IPS-20b (cell line): ENCODE measurements at regions not wholly inside any gene's neighbourhood (a gene's known extent, or its start where the extent isn't known, plus 50 kb on each side); places are given as distances from the start of the nearest gene placed in this dataset.

Experiments
- H3K27ac ChIP-seq: one replicate; pipeline ENCODE4 v1.5.1; 2013; ENCODE audit warnings: low read length
- H3K27me3 ChIP-seq: 2 replicates; pipeline ENCODE4 v1.6.1; 2013; ENCODE audit warnings: mild to moderate bottlenecking, low read length, inconsistent platforms; ENCODE audit not compliant: insufficient read depth
- H3K36me3 ChIP-seq: 2 replicates; pipeline ENCODE4 v1.6.1; 2013; ENCODE audit warnings: low read depth, mild to moderate bottlenecking, inconsistent platforms, low read length, moderate library complexity; ENCODE audit not compliant: insufficient read depth
- H3K4me1 ChIP-seq: 2 replicates; pipeline ENCODE4 v1.6.1; 2013; ENCODE audit warnings: mild to moderate bottlenecking, control low read depth, inconsistent platforms, low read length, moderate library complexity; ENCODE audit not compliant: insufficient read depth
- H3K4me3 ChIP-seq: 2 replicates; pipeline ENCODE4 v1.5.1; 2013; ENCODE audit warnings: mild to moderate bottlenecking, low read length, inconsistent platforms
- H3K9ac ChIP-seq: 2 replicates; pipeline ENCODE4 v1.6.1; 2013; ENCODE audit warnings: low read depth, mild to moderate bottlenecking, inconsistent platforms, low read length, moderate library complexity
- H3K9me3 ChIP-seq: 2 replicates; pipeline ENCODE4 v1.6.1; 2013; ENCODE audit warnings: mild to moderate bottlenecking, low read depth, low read length, inconsistent platforms; ENCODE audit not compliant: insufficient read depth

DNA sequence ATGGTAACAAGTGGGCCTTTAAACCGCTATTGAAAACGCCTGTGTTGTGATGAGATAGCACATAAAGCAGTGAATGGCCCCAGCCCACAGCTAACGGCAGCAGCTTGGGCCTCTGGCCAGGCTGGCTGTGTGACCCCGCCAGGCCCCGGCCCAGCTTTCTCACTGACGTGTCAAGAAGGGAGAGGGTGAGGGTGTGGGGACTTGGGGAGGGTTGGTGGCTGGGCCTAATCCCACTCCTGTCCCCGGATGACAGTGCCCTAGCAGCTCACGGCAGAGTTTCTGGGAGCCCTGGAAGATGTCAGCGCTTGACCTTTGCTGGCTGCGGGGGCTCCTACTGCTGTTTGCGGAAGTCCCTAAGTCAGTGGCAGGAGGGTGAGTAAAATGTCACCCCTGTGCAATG lies 88.9 kb upstream of the SHH start:
- Histone ChIP-seq H3K9me3 (peaks cover 13% of the 10 kb centered on the region), H3K27ac (no peak overlapping the region), H3K27me3 (no peaks in the 10 kb centered on the region), H3K4me3 (no peak overlapping the region), H3K9ac (no peak overlapping the region), H3K36me3 (no peaks in the 10 kb centered on the region), H3K4me1 (no peaks in the 10 kb centered on the region)

DNA sequence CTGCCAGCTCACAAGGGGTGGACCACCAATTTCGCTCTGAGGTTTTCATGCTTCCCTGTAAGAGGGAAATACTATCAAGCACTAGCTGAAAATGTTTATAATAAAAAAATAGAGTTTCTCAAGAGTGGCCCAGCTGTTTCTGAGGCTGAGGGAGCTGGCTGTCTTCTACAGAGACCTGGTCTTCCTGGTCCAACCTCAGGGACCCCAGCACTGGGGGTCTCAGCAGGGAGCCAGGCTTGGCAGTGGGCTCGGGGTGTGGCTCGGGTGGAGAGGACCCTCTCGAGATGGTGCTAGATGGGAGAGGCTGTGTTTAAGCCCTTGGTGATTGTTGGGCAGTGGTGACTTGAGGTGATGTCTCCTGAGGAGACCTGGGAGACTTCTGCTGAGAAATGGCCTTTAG lies 87.3 kb upstream of the SHH start:
- Histone ChIP-seq H3K27ac (no peak overlapping the region), H3K9me3 (peaks cover 13% of the 10 kb centered on the region), H3K27me3 (no peaks in the 10 kb centered on the region), H3K9ac (no peak overlapping the region), H3K4me3 (no peak overlapping the region), H3K4me1 (no peaks in the 10 kb centered on the region), H3K36me3 (no peaks in the 10 kb centered on the region)

DNA sequence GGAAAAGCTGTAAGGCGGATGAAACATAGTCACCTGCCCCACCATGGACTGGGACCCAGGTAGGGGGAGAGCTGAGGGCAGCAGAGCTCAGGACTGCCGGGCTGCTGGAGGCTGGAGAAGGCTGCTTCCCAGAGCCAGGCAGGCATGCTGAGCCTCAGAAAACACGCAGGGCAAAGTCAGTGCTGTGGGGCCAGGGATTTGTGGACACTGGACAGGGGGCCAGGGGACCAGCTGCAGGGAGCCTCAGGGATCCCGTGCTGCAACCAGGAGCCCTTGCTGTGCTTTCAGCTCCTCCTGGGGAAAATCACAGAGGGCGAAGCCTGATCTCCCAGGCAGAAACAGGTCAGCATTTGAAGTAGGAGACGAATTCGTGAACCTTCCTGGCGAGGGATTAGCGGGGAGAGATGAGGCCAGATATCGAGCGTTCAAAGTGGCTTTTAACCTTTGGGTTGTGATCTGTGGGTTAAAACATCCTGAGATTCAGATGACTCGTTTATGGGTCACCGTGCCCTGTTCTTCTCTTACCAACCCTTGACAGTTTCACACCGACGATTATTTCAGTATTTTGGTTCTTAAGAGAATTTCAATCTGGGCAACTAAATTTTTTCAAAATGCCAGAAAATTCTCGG lies 85.6 kb upstream of the SHH start:
- H3K9me3 ChIP-seq = peaks cover 13% of the 10 kb centered on the region
- no peaks in the 10 kb centered on the region for H3K27me3 ChIP-seq
- no peaks in the 10 kb centered on the region for H3K36me3 ChIP-seq
- H3K9ac ChIP-seq = no peak overlapping the region
- no peak overlapping the region for H3K27ac ChIP-seq
- no peaks in the 10 kb centered on the region for H3K4me1 ChIP-seq
- no peak overlapping the region for H3K4me3 ChIP-seq

DNA sequence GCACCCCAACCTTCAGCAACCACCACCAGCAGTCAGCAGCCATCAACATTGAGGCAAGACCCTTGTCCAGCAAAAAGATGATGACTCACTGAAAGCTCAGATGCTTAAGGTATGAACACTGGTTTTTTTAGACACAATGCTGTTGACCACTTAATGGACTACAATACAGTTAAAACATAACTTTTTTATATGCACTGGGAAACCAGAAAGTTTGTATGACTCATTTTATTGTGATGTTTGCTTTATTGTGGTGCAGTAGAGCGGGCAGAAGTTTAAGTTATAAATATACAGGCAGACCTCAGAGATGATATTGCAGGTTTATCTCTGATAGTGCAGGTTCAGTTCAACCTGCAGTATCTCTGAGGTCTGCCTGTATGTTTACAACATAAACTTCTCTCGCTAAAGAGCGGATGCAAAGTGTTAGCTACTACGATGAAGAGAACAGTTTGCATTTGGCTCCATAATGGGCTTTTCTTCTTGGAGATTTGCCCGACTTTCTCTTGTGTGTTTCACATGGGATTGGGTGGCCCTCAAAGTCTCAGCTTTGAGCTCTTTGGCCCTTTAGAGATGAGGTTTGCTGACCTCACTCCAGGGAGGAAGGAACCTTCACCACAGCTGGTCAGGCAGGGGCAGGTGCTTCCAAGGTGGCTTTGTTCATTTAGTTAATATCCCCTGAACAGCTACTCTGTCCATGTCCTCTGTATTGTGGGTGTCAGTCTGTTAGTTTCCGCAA lies 84.4 kb upstream of the SHH start:
- Histone ChIP-seq H3K36me3 (no peaks in the 10 kb centered on the region), H3K27me3 (no peaks in the 10 kb centered on the region), H3K9ac (no peak overlapping the region), H3K9me3 (peaks cover 16% of the 10 kb centered on the region), H3K27ac (no peak overlapping the region), H3K4me3 (no peak overlapping the region), H3K4me1 (no peaks in the 10 kb centered on the region)

DNA sequence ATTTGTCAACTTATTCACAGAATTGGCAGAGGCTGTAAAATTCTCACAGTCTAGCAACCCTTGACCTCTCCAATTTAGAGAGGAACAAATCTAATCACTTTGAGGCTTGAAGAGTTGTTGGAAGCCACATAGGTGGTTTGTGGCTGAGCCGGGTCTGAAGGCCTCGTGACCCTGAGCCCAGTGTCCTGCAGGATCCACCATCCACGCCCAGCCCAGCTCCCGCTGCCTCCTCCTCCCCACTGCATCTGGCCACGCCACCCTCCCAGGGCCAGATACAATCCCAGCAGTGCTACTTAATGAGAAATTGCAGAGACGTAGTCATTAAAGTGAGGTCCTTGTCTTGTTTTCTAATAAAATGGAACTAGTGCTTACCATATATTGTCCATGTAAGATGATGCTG lies 81.4 kb upstream of the SHH start:
- no peaks in the 10 kb centered on the region for H3K4me1 ChIP-seq
- H3K9me3 ChIP-seq = peaks cover 15% of the 10 kb centered on the region
- H3K9ac ChIP-seq = no peak overlapping the region
- H3K36me3 ChIP-seq = no peaks in the 10 kb centered on the region
- H3K27ac ChIP-seq = no peak overlapping the region
- H3K4me3 ChIP-seq = no peak overlapping the region
- H3K27me3 ChIP-seq = no peaks in the 10 kb centered on the region

DNA sequence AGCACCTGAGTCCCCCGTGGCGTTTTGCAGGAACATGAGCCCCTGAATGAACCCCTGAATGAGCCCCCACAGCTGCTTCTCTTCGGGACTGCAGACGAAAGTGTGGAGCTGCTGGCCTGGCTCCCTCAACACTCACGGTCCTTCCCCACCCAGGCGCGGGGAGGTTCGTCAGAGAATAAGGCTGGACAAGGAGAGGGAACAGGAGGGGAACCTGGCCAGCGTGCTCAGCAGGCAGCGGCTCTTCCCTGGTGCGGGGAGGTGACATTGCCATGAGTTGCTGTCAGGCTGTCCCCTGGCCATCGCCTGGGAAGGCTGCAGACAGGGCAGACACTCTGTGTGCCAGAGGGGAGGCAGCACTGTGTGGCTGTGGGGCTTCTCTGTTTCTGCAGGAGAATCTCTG lies 80.9 kb upstream of the SHH start:
- Histone ChIP-seq H3K27me3 (no peaks in the 10 kb centered on the region), H3K9ac (no peak overlapping the region), H3K4me3 (no peak overlapping the region), H3K36me3 (no peaks in the 10 kb centered on the region), H3K27ac (no peak overlapping the region), H3K9me3 (peaks cover 15% of the 10 kb centered on the region), H3K4me1 (no peaks in the 10 kb centered on the region)

DNA sequence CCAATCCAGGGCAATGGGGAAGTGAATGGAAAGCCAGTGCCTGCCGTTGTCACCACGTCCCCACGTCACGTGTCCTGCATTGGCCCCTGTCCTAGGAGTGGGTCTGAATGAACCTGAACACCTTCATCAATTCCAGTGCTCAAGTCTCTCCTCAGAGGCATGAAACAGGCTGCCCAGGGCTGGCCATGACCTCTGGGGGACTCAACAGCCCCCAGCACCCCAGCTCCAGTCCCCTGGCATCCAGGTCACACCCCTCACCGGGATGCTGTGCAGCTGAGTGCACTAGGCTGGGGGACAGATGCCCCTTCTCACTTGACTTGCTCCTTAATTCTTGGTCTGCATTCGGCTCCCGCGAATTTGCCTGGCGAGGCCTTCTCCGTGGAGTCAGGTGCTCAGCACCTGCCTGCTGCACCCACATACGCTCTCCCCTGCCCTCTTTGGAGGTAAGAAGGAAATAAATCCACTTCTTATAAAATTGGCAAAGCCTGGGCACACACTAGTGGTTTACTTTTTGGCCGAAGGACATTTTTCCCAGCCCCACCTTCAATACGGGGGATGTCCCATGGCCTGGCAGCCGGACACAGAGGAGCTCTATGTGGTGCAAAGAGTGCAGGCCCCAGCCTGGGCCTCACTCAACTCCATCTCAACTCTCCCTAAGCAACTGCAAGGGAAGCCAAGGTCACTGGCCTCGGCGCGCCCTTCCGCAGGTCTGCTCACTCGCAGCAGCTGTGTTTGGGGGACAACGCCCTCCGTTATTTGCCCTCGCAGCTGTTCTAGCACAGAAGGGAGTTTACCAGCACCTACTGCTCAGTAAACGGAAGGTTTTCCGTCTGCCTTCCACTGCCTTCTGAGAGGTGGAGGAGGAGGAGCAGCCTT lies 77.6 kb upstream of the SHH start:
- no peaks in the 10 kb centered on the region for H3K27me3 ChIP-seq
- H3K4me3 ChIP-seq = no peak overlapping the region
- H3K4me1 ChIP-seq = no peaks in the 10 kb centered on the region

DNA sequence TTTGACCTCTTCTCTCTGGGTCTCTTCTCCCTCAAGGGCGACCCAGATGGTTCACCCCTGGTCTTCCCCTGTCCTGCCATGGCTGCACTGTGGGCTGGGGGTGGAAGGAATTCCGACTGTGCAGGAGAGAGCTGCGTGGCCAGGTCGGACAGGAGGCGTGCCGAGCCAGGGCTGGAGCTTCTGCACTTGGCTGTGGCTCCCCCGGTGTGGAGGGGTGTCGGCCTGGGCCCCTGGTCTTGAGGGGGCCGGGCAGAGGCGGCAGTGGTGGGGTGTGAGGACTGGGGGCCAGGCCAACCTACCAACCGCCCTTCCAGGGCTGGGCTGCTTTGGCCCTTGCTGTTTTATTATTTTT lies 74.9 kb upstream of the SHH start:
- no peak overlapping the region for H3K27ac ChIP-seq
- H3K36me3 ChIP-seq = no peaks in the 10 kb centered on the region
- no peaks in the 10 kb centered on the region for H3K27me3 ChIP-seq
- H3K4me1 ChIP-seq = no peaks in the 10 kb centered on the region
- H3K4me3 ChIP-seq = no peak overlapping the region
- H3K9me3 ChIP-seq = peaks cover 15% of the 10 kb centered on the region
- no peak overlapping the region for H3K9ac ChIP-seq

More for the DNA sequence above, 77.6 kb upstream of the SHH start:
- Histone ChIP-seq H3K9ac (no peak overlapping the region), H3K36me3 (no peaks in the 10 kb centered on the region), H3K27ac (no peak overlapping the region), H3K9me3 (peaks cover 15% of the 10 kb centered on the region)

DNA sequence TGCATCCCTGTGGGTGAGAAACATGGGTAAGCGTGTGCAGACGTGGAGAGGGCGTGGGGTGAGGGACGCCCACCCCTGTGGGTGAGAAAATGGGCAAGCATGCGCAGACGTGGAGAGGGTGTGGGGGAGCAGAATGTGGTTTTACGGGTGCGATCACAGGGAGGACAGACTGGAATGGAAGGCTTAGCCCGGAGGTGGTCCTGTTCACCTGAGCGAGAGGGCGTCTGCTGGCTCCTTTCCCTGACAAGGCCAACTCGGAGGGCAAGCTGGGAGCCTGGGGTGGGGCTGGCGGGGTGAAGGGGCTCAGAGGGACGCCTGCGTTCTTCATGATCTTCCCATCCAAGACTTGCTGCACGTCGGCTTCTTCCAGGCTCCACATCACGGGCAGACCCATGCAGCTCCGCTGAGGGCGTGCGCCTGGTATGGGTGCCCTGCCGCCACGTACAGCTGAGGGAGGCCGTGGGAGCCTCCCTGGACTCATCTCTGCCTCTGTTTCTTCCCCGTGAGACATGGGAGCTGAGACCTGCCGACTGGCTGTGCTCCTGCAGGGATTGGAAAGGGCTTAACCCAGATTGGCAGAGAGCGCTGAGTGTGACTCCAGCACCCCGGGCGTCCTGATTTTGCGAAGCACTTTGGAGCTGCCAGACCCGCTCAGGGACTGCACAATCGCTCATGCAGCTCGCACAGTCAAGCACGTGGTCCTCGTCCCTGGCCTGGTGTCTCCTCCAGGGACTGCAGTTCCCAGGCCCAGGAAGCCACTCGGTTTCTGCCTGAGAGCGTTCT lies 74.3 kb upstream of the SHH start:
- Histone ChIP-seq H3K4me3 (no peak overlapping the region), H3K36me3 (no peaks in the 10 kb centered on the region), H3K27me3 (no peaks in the 10 kb centered on the region), H3K9ac (no peak overlapping the region), H3K4me1 (no peaks in the 10 kb centered on the region), H3K9me3 (peaks cover 12% of the 10 kb centered on the region), H3K27ac (no peak overlapping the region)

DNA sequence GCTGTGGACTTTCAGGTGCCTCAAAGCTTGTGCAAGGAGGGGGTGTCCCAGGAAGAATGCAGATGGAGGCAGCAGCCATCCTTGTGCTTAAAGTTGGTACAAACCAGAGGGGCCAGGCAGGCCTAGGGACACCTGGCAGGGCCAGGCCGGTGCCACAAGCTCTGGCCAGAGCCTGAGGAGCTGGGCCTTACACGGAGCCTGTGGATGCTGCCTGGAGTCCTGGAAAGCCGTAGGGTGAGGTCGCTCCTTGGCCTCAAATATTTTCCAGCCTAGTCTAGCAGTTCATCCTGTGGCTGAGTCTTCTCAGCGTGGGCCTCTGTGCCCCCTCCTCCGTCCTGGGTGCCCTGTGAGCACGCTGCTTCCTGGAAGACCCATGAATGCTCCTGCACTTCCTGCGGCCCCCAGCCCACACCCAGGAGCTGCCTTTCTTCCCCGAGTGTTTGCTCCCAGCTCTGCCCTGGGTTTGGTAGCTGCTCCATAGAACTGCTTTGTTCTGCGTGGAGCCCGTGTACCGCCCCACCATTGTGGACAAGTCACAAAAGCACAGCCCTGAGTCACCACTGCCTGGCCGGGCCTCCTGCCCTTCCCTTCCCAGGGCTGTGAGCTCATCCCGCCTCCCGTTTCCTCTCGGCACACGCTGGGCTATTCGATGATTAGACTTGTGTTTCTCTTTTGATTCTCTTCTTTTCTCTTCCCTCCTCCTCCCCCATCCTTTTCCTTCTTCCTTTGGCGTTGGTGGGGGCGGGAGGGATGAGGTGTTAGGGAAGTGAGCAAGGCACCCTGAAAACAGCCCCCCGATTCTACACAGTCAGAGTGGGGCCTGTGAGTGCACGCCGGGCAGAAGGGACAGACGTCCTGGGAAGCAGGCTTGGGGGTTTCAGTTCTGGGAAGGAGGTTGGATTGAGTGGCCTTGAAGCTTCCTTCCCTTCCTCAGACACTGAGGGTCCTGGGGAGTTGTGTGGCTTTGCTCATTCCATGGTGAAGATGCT lies 73.2 kb upstream of the SHH start:
- Histone ChIP-seq H3K27me3 (no peaks in the 10 kb centered on the region), H3K9ac (no peak overlapping the region), H3K36me3 (no peaks in the 10 kb centered on the region), H3K27ac (no peak overlapping the region), H3K4me3 (no peak overlapping the region), H3K9me3 (peaks cover under 1% of the 10 kb centered on the region; the same call in 1 of the 2 replicates), H3K4me1 (no peaks in the 10 kb centered on the region)
